RWPE2 (cell line): ENCODE measurements at regions not wholly inside any gene's neighbourhood (a gene's known extent, or its start where the extent isn't known, plus 50 kb on each side); places are given as distances from the start of the nearest gene placed in this dataset.

Experiments
- ATAC-seq: fragments of 200-7000 bp; cut with Tn5 transposase; 3 replicates; pipeline ENCODE4 v1.9.1; 2021; ENCODE audit warnings: low read depth
- DNase-seq: peaks from one replicate; pipeline ENCODE4 v3.0.0-alpha.2; 2020; ENCODE audit warnings: low spot score
- H3K27ac ChIP-seq: fragments of 450-650 bp; 2 replicates; pipeline ENCODE4 v1.5.1; 2017; ENCODE audit warnings: mild to moderate bottlenecking; ENCODE audit not compliant: poor library complexity, severe bottlenecking
- H3K27me3 ChIP-seq: fragments of 250-450 bp; sonication (Bioruptor Pico); 2 replicates; pipeline ENCODE4 v1.5.1; 2021; ENCODE audit warnings: mild to moderate bottlenecking, moderate library complexity; ENCODE audit not compliant: insufficient read depth, poor library complexity, severe bottlenecking
- H3K36me3 ChIP-seq: fragments of 250-450 bp; sonication (Bioruptor Pico); 2 replicates; pipeline ENCODE4 v1.5.1; 2020; ENCODE audit warnings: low read depth, mild to moderate bottlenecking, moderate library complexity
- H3K4me1 ChIP-seq: fragments of 250-450 bp; sonication (Bioruptor Pico); 2 replicates; pipeline ENCODE4 v1.5.1; 2021; ENCODE audit warnings: mild to moderate bottlenecking, moderate library complexity; ENCODE audit not compliant: insufficient read depth, poor library complexity, severe bottlenecking
- H3K4me3 ChIP-seq: fragments of 250-450 bp; sonication (Bioruptor Pico); 2 replicates; pipeline ENCODE4 v1.5.1; 2021; ENCODE audit warnings: mild to moderate bottlenecking, moderate library complexity; ENCODE audit not compliant: severe bottlenecking
- H3K9me3 ChIP-seq: fragments of 250-450 bp; sonication (Bioruptor Pico); 2 replicates; pipeline ENCODE4 v1.5.1; 2021; ENCODE audit warnings: mild to moderate bottlenecking, moderate library complexity; ENCODE audit not compliant: severe bottlenecking
- TF ChIP-seq, protein P1 (sequence below): fragments of 450-650 bp; IDR thresholded peaks from one replicate; pipeline ENCODE4 v1.5.1; 2017; ENCODE audit warnings: mild to moderate bottlenecking, moderate library complexity; ENCODE audit not compliant: poor library complexity, severe bottlenecking

DNA sequence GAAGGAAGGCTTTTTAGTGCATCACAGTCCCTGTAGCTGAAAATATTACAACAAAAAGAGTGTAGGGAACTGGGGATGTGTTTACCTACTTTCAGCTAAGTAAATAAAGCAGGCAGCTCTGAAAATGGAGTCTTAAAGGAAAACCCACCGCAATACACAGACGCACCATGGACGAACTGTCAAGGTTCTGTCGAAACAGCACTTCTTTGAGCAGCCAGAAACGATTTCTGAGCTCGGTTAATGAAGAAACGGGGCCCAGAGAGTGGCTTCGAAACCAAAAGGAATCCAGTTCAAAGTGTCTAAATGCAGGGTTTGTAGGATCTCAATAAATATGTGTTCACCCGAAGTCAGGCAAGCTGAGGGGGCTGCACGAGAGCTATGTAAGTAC is 275.4 kb upstream of the NEBL start:
- H3K4me1 ChIP-seq = no peaks in the 10 kb centered on the region
- H3K27me3 ChIP-seq = no peaks in the 10 kb centered on the region
- H3K9me3 ChIP-seq = no peaks in the 10 kb centered on the region
- H3K36me3 ChIP-seq = no peaks in the 10 kb centered on the region
- TF ChIP-seq, protein P1, sequence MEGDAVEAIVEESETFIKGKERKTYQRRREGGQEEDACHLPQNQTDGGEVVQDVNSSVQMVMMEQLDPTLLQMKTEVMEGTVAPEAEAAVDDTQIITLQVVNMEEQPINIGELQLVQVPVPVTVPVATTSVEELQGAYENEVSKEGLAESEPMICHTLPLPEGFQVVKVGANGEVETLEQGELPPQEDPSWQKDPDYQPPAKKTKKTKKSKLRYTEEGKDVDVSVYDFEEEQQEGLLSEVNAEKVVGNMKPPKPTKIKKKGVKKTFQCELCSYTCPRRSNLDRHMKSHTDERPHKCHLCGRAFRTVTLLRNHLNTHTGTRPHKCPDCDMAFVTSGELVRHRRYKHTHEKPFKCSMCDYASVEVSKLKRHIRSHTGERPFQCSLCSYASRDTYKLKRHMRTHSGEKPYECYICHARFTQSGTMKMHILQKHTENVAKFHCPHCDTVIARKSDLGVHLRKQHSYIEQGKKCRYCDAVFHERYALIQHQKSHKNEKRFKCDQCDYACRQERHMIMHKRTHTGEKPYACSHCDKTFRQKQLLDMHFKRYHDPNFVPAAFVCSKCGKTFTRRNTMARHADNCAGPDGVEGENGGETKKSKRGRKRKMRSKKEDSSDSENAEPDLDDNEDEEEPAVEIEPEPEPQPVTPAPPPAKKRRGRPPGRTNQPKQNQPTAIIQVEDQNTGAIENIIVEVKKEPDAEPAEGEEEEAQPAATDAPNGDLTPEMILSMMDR = no peak
- no peak for ATAC-seq
- H3K27ac ChIP-seq = no peak overlapping the region
- peak overlapping the region; percentile 58 for H3K4me3 ChIP-seq
- no peak for DNase-seq

DNA sequence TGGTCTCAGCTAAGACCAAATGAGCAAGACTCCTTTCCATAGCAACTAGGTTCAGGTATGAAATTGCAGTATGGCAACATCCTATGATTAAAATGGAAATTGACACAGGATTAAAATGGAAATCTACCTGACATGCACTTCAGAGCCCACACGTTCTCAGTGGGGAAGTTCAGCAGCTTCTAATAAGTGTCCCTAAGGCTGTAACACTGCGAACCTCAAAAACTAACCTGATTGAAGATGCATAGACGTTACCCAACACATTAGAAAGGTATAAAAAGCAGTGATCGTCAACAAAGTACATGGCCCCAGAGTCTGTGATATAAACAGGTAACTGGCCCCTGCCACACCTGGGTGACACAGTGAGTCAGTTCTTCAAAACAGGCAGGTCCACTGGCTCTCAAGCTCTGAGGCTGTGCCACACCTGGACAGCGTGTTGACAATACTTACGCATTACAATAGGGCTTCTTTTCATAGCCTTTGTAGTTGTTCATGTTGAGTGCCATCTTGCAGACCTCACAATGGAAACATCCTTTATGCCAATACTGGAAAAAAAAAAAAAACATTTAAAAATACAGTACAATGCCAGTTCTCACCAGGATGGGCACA is 274.9 kb upstream of the NEBL start:
- Histone ChIP-seq H3K4me1 (no peaks in the 10 kb centered on the region), H3K9me3 (no peaks in the 10 kb centered on the region), H3K36me3 (no peaks in the 10 kb centered on the region), H3K27me3 (no peaks in the 10 kb centered on the region), H3K4me3 (no peak overlapping the region), H3K27ac (no peak overlapping the region)
- no peak for DNase-seq
- TF ChIP-seq, protein P1 = no peak
- no peak for ATAC-seq

DNA sequence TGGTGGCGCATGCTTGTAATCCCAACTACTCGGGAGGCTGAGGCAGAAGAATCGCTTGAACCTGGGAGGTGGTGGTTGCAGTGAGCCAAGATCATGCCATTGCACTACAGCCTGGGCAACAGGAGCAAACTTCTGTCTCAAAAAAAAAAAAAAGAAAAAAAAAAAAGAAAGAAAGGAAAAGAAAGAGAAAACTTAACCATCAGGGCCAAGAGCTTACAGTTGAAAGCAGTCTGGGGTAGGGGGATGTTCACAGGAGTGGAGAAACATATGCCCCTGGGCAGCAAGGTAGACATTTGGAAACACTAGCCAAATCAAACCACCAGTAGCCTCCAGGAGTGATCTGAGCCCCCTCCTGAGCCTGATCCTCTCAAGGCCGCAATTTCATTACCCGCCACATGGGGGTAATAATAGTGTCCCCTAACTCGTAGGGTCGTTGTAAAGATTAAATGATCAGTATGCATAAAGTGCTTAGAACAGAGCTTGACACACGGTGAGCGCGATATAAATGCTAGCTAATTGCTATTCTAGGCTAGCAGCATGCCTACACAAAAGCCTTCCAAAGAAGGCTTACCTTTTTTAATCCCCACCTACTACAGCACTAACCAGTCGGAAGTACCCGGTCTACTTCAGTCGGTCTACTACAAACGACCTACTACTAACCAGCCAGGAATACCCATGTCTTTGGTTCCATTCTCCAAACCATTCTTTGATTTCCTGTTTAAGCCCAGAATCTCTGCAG is 274.3 kb upstream of the NEBL start:
- H3K27ac ChIP-seq = no peak overlapping the region
- no peaks in the 10 kb centered on the region for H3K9me3 ChIP-seq
- H3K4me1 ChIP-seq = no peaks in the 10 kb centered on the region
- no peak overlapping the region for H3K4me3 ChIP-seq
- no peak for ATAC-seq
- no peaks in the 10 kb centered on the region for H3K36me3 ChIP-seq
- no peak for DNase-seq
- no peaks in the 10 kb centered on the region for H3K27me3 ChIP-seq
- TF ChIP-seq, protein P1 = no peak

DNA sequence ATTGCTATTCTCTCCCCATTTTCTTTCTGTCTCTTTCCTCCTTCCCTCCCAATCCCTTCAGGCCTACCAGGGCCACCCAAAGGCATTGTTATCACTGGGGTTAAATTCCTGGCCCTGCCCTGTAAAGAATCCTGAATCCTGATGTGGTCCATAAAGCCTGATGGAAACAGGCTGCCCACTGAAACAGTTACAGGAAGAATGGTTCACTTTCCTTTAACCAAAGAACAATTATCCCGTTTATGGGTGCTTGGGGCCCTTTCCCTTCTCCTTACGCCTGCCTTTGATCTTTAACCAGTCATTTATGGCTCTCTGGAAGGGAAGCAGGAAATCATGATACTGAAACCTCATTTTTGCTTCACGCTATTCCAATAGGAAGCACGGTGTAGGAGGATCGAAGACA is 273.1 kb upstream of the NEBL start:
- no peaks in the 10 kb centered on the region for H3K9me3 ChIP-seq
- DNase-seq (no peak), ATAC-seq (no peak)
- no peak overlapping the region for H3K4me3 ChIP-seq
- no peaks in the 10 kb centered on the region for H3K4me1 ChIP-seq
- H3K27me3 ChIP-seq = no peaks in the 10 kb centered on the region
- no peaks in the 10 kb centered on the region for H3K36me3 ChIP-seq
- H3K27ac ChIP-seq = no peak overlapping the region
- TF ChIP-seq, protein P1 = no peak

- H3K27ac ChIP-seq = no peak overlapping the region
- DNase-seq (no peak), ATAC-seq (no peak)
- TF ChIP-seq, protein P1 = no peak
- H3K4me3 ChIP-seq = no peak overlapping the region
- no peaks in the 10 kb centered on the region for H3K36me3 ChIP-seq
- no peaks in the 10 kb centered on the region for H3K4me1 ChIP-seq
- no peaks in the 10 kb centered on the region for H3K27me3 ChIP-seq
- no peaks in the 10 kb centered on the region for H3K9me3 ChIP-seq
Measured at GRCh38 chr10:21169271-21169670, 272.2 kb upstream of the NEBL start.
